K562 (cell line): ENCODE measurements at regions not wholly inside any gene's neighbourhood (a gene's known extent, or its start where the extent isn't known, plus 50 kb on each side); places are given as distances from the start of the nearest gene placed in this dataset.

Experiments used
- ATAC-seq: fragments of 200-7000 bp; cut with Tn5 transposase; 3 replicates; pipeline ENCODE4 v1.9.1; 2020; ENCODE audit warnings: moderate library complexity
- BruUV-seq: library from RNA; stranded (reverse); fragments of 400-500 nt; replicated peaks from 2 replicates; lab custom pipeline; 2021; lab: Mats Ljungman, UMichigan
- CTCF ChIA-PET: fragments of 300-600 bp; formaldehyde crosslinking; extraction: SDS; loops from one replicate; lab custom pipeline; 2021; ENCODE audit warnings: low intra/inter-chr PET ratio; lab: Yijun Ruan, JAX
- POLR2A ChIA-PET: fragments of 300-600, 350-650 bp; sonication (Branson Sonifier 250); formaldehyde crosslinking; extraction: SDS; loops from one replicate; lab custom pipeline; 2021; ENCODE audit warnings: antibody characterized with exemption, inconsistent platforms; lab: Yijun Ruan, JAX
- DNase-seq, 4 experiments: peaks; one replicate each; pipeline versions ENCODE4 v3.0.0 to v3.0.0-alpha.2; 2011 to 2018; ENCODE audit warnings: low spot score in 3 of 4, mixed read lengths in 3 of 4; ENCODE audit errors: extremely low read depth in 1 of 4
- FAIRE-seq: peaks from 2 replicates; lab custom pipeline; 2011; peaks lifted over from hg19 to GRCh38; lab: Jason Lieb, UNC
- H2AFZ ChIP-seq: 2 replicates; pipeline ENCODE4 v1.6.0; 2011; ENCODE audit warnings: low read depth, low read length, control low read depth, inconsistent platforms
- H3K27ac ChIP-seq: fragments of 200-600 bp; 3 replicates; pipeline ENCODE4 v1.8.0; 2011; ENCODE audit warnings: low read depth, mild to moderate bottlenecking, control low read depth, inconsistent platforms, low read length, moderate library complexity, mixed read lengths; ENCODE audit errors: extremely low read depth
- H3K27me3 ChIP-seq, 2 experiments: fragments of 300-600 bp in 1 of 2; 2 replicates in 1 of 2; 3 replicates in 1 of 2; pipeline versions ENCODE4 v1.6.0 to v1.8.0; 2011; ENCODE audit warnings: inconsistent platforms in 2 of 2, low read length in 2 of 2, mild to moderate bottlenecking in 1 of 2, mixed read lengths in 1 of 2, moderate library complexity in 1 of 2; ENCODE audit not compliant: control insufficient read depth in 2 of 2, insufficient read depth in 2 of 2
- H3K36me3 ChIP-seq: fragments of 300-600 bp; 3 replicates; pipeline ENCODE4 v1.8.0; 2011; ENCODE audit warnings: mild to moderate bottlenecking, low read length, inconsistent platforms; ENCODE audit not compliant: control insufficient read depth, insufficient read depth
- H3K4me1 ChIP-seq, 2 experiments: fragments of 200-600 bp in 1 of 2; replicated peaks in 1 of 2; 2 replicates in 1 of 2; 3 replicates in 1 of 2; pipeline versions ENCODE4 v1.5.1 to v1.8.0; 2011; ENCODE audit warnings: inconsistent platforms in 2 of 2, low read length in 2 of 2, mild to moderate bottlenecking in 1 of 2, mixed read lengths in 1 of 2, moderate library complexity in 1 of 2; ENCODE audit not compliant: control insufficient read depth in 2 of 2, insufficient read depth in 2 of 2
- H3K4me2 ChIP-seq: 2 replicates; pipeline ENCODE4 v1.6.1; 2011; ENCODE audit warnings: low read length, control low read depth, inconsistent platforms, mixed read lengths; ENCODE audit not compliant: insufficient read depth
- H3K4me3 ChIP-seq: fragments of 200-600 bp; sonication (generic), shearing (Covaris generic); 2 replicates; pipeline ENCODE4 v1.5.1; 2016; ENCODE audit warnings: control low read depth, inconsistent platforms
- H3K79me2 ChIP-seq: fragments of 200-600 bp; 3 replicates; pipeline ENCODE4 v1.8.0; 2011; ENCODE audit warnings: low read length, inconsistent platforms; ENCODE audit not compliant: control insufficient read depth, insufficient read depth
- H3K9ac ChIP-seq, 2 experiments: 2 replicates each; pipeline versions ENCODE4 v1.6.0 to v1.6.1; 2011; ENCODE audit warnings: low read depth in 2 of 2, low read length in 2 of 2, control low read depth in 1 of 2, inconsistent platforms in 1 of 2, mild to moderate bottlenecking in 1 of 2, mixed read lengths in 1 of 2; ENCODE audit not compliant: insufficient read depth in 1 of 2
- H3K9me1 ChIP-seq: one replicate; pipeline ENCODE4 v1.6.0; 2011; ENCODE audit warnings: inconsistent platforms, mild to moderate bottlenecking, low read length, moderate library complexity; ENCODE audit not compliant: control insufficient read depth, insufficient read depth
- H3K9me3 ChIP-seq: replicated peaks from 2 replicates; pipeline ENCODE4 v1.5.1; 2011; ENCODE audit warnings: low read depth, low read length, inconsistent platforms; ENCODE audit not compliant: control insufficient read depth, insufficient read depth
- H4K20me1 ChIP-seq: replicated peaks from 2 replicates; pipeline ENCODE4 v1.6.1; 2011; ENCODE audit warnings: low read length, inconsistent platforms, mixed read lengths; ENCODE audit not compliant: control insufficient read depth, insufficient read depth
- FOSL1 ChIP-seq: fragments of 200-800 bp; sonication (Bioruptor generic); conservative IDR thresholded peaks from 2 replicates; pipeline ENCODE4 v1.6.1; 2016; ENCODE audit warnings: missing genetic modification characterization, missing compliant biosample characterization
- WGBS: fragments of 100-300 bp; shearing (Covaris generic); methylation state at CpG from one replicate; pipeline ENCODE4 v1.1.6; 2016; ENCODE audit warnings: low coverage, mixed read lengths; ENCODE audit not compliant: insufficient coverage; ENCODE audit errors: missing lambda C conversion rate; 5-methylcytosine and 5-hydroxymethylcytosine counted together
- in situ Hi-C: fragments of 300-500 bp; cut with MboI; formaldehyde crosslinking; loops from 4 replicates; pipeline ENCODE4 v1.15.0; 2018; ENCODE audit warnings: inconsistent platforms, mixed read lengths
- intact Hi-C: fragments of 100-400 bp; cut with micrococcal nuclease; formaldehyde crosslinking; loops from 2 replicates; pipeline ENCODE4 v1.14.2; 2022
- TF ChIP-seq, protein P1 (sequence below), 2 experiments: fragments of 450-650 bp in 1 of 2; sonication (generic) in 1 of 2; formaldehyde crosslinking in 1 of 2; IDR thresholded peaks; 2 replicates each; pipeline versions ENCODE4 v1.7.1 to v1.9.0; 2016 to 2022; ENCODE audit warnings: inconsistent platforms in 1 of 2, mild to moderate bottlenecking in 1 of 2, missing genetic modification reagents in 1 of 2

DNA sequence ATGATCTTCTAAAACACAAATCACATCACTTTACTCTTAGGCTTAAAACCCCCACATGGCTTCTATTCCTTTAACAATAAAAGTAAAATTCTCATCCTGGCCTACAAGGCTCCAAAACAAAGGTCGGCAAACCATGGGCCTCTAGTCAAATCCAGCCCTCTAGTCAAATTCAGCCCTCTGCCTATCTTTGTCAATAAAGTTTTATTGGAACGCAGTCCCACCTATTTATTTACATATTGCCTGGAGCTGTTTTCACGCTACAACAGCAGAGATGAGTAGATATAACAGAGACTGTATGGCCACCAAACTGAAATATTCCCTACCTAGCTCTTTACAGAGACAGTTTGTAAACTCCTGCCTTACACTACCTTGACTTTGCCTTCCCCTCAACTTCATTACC, 178.8 kb downstream of the PTPN20 start:
- FAIRE-seq (no peak), DNase-seq (no peak), ATAC-seq (no peak)
- no peak overlapping the region for H3K9ac ChIP-seq
- POLR2A ChIA-PET = interaction anchor here (1.2 kb wide), 1 partner anchor 17 kb away, joined by 3 read pairs; no protein-coding TSS in a partner anchor
- no peaks in the 10 kb centered on the region for H3K9me3 ChIP-seq
- no peaks in the 10 kb centered on the region for H3K9me1 ChIP-seq
- intact Hi-C loops (no loop called here), in situ Hi-C loops (no loop called here)
- H3K4me3 ChIP-seq = no peak overlapping the region
- H4K20me1 ChIP-seq = no peaks in the 10 kb centered on the region; the same call in 1 of the 2 replicates
- no TSS peak for BruUV-seq
- no peaks in the 10 kb centered on the region for H3K36me3 ChIP-seq
- 2% methylated on average over 3 of the region's 3 CpGs for WGBS
- H3K4me1 ChIP-seq = no peaks in the 10 kb centered on the region
- no peaks in the 10 kb centered on the region for H3K79me2 ChIP-seq
- CTCF ChIA-PET = no interaction called here
- TF ChIP-seq, protein P1, sequence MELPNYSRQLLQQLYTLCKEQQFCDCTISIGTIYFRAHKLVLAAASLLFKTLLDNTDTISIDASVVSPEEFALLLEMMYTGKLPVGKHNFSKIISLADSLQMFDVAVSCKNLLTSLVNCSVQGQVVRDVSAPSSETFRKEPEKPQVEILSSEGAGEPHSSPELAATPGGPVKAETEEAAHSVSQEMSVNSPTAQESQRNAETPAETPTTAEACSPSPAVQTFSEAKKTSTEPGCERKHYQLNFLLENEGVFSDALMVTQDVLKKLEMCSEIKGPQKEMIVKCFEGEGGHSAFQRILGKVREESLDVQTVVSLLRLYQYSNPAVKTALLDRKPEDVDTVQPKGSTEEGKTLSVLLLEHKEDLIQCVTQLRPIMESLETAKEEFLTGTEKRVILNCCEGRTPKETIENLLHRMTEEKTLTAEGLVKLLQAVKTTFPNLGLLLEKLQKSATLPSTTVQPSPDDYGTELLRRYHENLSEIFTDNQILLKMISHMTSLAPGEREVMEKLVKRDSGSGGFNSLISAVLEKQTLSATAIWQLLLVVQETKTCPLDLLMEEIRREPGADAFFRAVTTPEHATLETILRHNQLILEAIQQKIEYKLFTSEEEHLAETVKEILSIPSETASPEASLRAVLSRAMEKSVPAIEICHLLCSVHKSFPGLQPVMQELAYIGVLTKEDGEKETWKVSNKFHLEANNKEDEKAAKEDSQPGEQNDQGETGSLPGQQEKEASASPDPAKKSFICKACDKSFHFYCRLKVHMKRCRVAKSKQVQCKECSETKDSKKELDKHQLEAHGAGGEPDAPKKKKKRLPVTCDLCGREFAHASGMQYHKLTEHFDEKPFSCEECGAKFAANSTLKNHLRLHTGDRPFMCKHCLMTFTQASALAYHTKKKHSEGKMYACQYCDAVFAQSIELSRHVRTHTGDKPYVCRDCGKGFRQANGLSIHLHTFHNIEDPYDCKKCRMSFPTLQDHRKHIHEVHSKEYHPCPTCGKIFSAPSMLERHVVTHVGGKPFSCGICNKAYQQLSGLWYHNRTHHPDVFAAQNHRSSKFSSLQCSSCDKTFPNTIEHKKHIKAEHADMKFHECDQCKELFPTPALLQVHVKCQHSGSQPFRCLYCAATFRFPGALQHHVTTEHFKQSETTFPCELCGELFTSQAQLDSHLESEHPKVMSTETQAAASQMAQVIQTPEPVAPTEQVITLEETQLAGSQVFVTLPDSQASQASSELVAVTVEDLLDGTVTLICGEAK (IDR thresholded peaks at IDR 0.05) = peak; percentile 90
- TF ChIP-seq, protein P1 (CRISPR knock-in tag; IDR thresholded peaks at IDR 0.05) = peak; percentile 70
- TF ChIP-seq FOSL1 (tag) = no peak
- no peak overlapping the region for H3K4me2 ChIP-seq
- H3K27me3 ChIP-seq = peaks cover 6 to 53% of the 10 kb centered on the region in 2 experiments; a peak in 3 of 5 replicates
- no peak overlapping the region for H3K27ac ChIP-seq
- no peak overlapping the region for H2AFZ ChIP-seq
